ENCODE measurements at regions not wholly inside any gene's neighbourhood (a gene's known extent, or its start where the extent isn't known, plus 50 kb on each side); places are given as distances from the start of the nearest gene placed in this dataset.

DNA sequence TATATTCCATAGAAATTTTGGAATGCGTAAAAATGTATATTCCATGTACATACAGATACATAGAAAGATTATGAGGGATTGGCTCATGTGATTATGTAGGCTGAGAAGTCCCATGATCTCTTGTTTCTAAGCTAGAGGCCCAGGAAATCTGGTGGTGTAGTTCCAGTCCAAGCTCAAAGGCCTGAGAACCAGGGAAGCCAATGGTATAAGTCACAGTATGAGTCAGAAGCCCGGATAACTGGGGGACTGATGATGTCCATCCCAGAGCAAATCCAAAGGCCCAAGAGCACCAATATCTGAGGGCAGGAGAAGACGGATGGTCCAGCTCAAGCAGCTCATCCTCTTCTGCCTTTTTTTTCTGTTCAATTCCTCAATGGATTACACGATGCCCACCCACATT, 385.0 kb upstream of the KLHL29 start:
- Histone ChIP-seq H3K9ac (ENCODE audit: low read depth, low read length) (no peak overlapping the region), H3K4me3 (ENCODE audit: low read depth, low read length) (no peak overlapping the region), H3K27me3 (ENCODE audit: control insufficient read depth, insufficient read depth, low read length) (no peaks in the 10 kb centered on the region), H3K36me3 (ENCODE audit: control insufficient read depth, insufficient read depth, low read length) (no peaks in the 10 kb centered on the region), H3K9me3 (ENCODE audit: control insufficient read depth, insufficient read depth, low read length) (no peaks in the 10 kb centered on the region), H3K27ac (ENCODE audit: low read depth, low read length) (no peak overlapping the region), H3K4me1 (ENCODE audit: control insufficient read depth, insufficient read depth, low read length) (no peaks in the 10 kb centered on the region)

DNA sequence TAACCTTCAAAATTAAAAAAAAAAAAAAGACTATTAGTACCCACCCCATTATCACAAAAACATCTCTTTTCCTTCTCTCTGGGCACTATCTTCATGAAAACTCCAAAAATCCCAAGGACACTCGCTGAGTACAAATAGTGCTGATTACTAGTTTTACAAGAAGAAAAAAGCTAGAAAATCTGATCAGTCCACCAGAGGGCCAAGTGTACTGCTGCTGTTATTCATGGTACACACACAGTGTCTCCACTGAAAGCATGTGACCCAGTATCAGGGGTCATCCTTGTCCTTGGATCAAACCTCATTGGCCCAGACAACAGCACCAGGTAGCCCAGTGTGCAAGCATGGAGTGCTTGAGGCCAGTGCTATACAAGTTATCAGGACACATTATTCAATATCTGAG, 382.7 kb upstream of the KLHL29 start:
- no peaks in the 10 kb centered on the region for H3K36me3 ChIP-seq (ENCODE audit: control insufficient read depth, insufficient read depth, low read length)
- H3K4me3 ChIP-seq (ENCODE audit: low read depth, low read length), result no peak overlapping the region
- no peak overlapping the region for H3K27ac ChIP-seq (ENCODE audit: low read depth, low read length)
- no peaks in the 10 kb centered on the region for H3K4me1 ChIP-seq (ENCODE audit: control insufficient read depth, insufficient read depth, low read length)
- H3K9me3 ChIP-seq (ENCODE audit: control insufficient read depth, insufficient read depth, low read length), result no peaks in the 10 kb centered on the region
- H3K27me3 ChIP-seq (ENCODE audit: control insufficient read depth, insufficient read depth, low read length), result no peaks in the 10 kb centered on the region
- no peak overlapping the region for H3K9ac ChIP-seq (ENCODE audit: low read depth, low read length)

GRCh38 chr2:23005469-23005868, 379.5 kb upstream of the KLHL29 start:
- H3K4me1 ChIP-seq (ENCODE audit: control insufficient read depth, insufficient read depth, low read length), result no peaks in the 10 kb centered on the region
- H3K36me3 ChIP-seq (ENCODE audit: control insufficient read depth, insufficient read depth, low read length), result no peaks in the 10 kb centered on the region
- no peak overlapping the region for H3K9ac ChIP-seq (ENCODE audit: low read depth, low read length)
- H3K4me3 ChIP-seq (ENCODE audit: low read depth, low read length), result no peak overlapping the region
- no peaks in the 10 kb centered on the region for H3K9me3 ChIP-seq (ENCODE audit: control insufficient read depth, insufficient read depth, low read length)
- H3K27ac ChIP-seq (ENCODE audit: low read depth, low read length), result no peak overlapping the region
- no peaks in the 10 kb centered on the region for H3K27me3 ChIP-seq (ENCODE audit: control insufficient read depth, insufficient read depth, low read length)

- no peaks in the 10 kb centered on the region for H3K36me3 ChIP-seq (ENCODE audit: control insufficient read depth, insufficient read depth, low read length)
- H3K4me3 ChIP-seq (ENCODE audit: low read depth, low read length), result no peak overlapping the region
- no peak overlapping the region for H3K27ac ChIP-seq (ENCODE audit: low read depth, low read length)
- H3K27me3 ChIP-seq (ENCODE audit: control insufficient read depth, insufficient read depth, low read length), result no peaks in the 10 kb centered on the region
- H3K4me1 ChIP-seq (ENCODE audit: control insufficient read depth, insufficient read depth, low read length), result no peaks in the 10 kb centered on the region
- H3K9ac ChIP-seq (ENCODE audit: low read depth, low read length), result no peak overlapping the region
- no peaks in the 10 kb centered on the region for H3K9me3 ChIP-seq (ENCODE audit: control insufficient read depth, insufficient read depth, low read length)
Observed at GRCh38 chr2:23007631-23008235, 377.2 kb upstream of the KLHL29 start.

GRCh38 chr2:23008440-23008839, 376.5 kb upstream of the KLHL29 start:
- Histone ChIP-seq H3K4me3 (ENCODE audit: low read depth, low read length) (no peak overlapping the region), H3K4me1 (ENCODE audit: control insufficient read depth, insufficient read depth, low read length) (no peaks in the 10 kb centered on the region), H3K9ac (ENCODE audit: low read depth, low read length) (no peak overlapping the region), H3K36me3 (ENCODE audit: control insufficient read depth, insufficient read depth, low read length) (no peaks in the 10 kb centered on the region), H3K9me3 (ENCODE audit: control insufficient read depth, insufficient read depth, low read length) (no peaks in the 10 kb centered on the region), H3K27ac (ENCODE audit: low read depth, low read length) (no peak overlapping the region), H3K27me3 (ENCODE audit: control insufficient read depth, insufficient read depth, low read length) (no peaks in the 10 kb centered on the region)

DNA sequence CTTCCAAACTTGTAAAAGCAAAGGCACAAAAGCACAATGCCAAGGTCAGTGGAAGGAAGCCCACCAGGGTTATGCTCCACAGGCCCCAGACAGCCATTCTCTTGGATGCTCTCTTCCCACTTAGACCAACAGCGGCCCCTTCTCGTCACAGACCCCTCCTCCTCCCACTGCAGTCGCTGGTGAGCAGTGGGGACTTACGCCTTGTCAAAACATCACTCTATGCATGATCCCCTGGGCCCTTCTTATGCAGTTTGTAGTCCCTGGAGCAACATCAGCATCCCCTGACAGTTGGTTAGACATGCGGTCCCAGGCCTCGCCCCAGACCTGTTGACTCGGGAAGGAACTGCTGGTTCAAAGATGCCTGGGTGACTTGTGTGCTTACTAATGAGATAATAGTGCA, 376.0 kb upstream of the KLHL29 start:
- H3K36me3 ChIP-seq (ENCODE audit: control insufficient read depth, insufficient read depth, low read length), result no peaks in the 10 kb centered on the region
- no peaks in the 10 kb centered on the region for H3K4me1 ChIP-seq (ENCODE audit: control insufficient read depth, insufficient read depth, low read length)
- no peak overlapping the region for H3K9ac ChIP-seq (ENCODE audit: low read depth, low read length)
- H3K9me3 ChIP-seq (ENCODE audit: control insufficient read depth, insufficient read depth, low read length), result no peaks in the 10 kb centered on the region
- no peaks in the 10 kb centered on the region for H3K27me3 ChIP-seq (ENCODE audit: control insufficient read depth, insufficient read depth, low read length)
- H3K27ac ChIP-seq (ENCODE audit: low read depth, low read length), result no peak overlapping the region
- no peak overlapping the region for H3K4me3 ChIP-seq (ENCODE audit: low read depth, low read length)

- H3K9me3 ChIP-seq (ENCODE audit: control insufficient read depth, insufficient read depth, low read length), result no peaks in the 10 kb centered on the region
- no peaks in the 10 kb centered on the region for H3K36me3 ChIP-seq (ENCODE audit: control insufficient read depth, insufficient read depth, low read length)
- H3K27me3 ChIP-seq (ENCODE audit: control insufficient read depth, insufficient read depth, low read length), result no peaks in the 10 kb centered on the region
Observed at GRCh38 chr2:23009545-23010149, 375.3 kb upstream of the KLHL29 start.

GRCh38 chr2:23012499-23012898, 372.5 kb upstream of the KLHL29 start:
- no peaks in the 10 kb centered on the region for H3K36me3 ChIP-seq (ENCODE audit: control insufficient read depth, insufficient read depth, low read length)
- no peak overlapping the region for H3K9ac ChIP-seq (ENCODE audit: low read depth, low read length)
- H3K4me1 ChIP-seq (ENCODE audit: control insufficient read depth, insufficient read depth, low read length), result no peaks in the 10 kb centered on the region
- no peak overlapping the region for H3K27ac ChIP-seq (ENCODE audit: low read depth, low read length)
- no peaks in the 10 kb centered on the region for H3K9me3 ChIP-seq (ENCODE audit: control insufficient read depth, insufficient read depth, low read length)
- H3K4me3 ChIP-seq (ENCODE audit: low read depth, low read length), result no peak overlapping the region
- H3K27me3 ChIP-seq (ENCODE audit: control insufficient read depth, insufficient read depth, low read length), result no peaks in the 10 kb centered on the region

More at GRCh38 chr2:23009545-23010149, 375.3 kb upstream of the KLHL29 start:
- Histone ChIP-seq H3K9ac (ENCODE audit: low read depth, low read length) (no peak overlapping the region), H3K4me3 (ENCODE audit: low read depth, low read length) (no peak overlapping the region), H3K27ac (ENCODE audit: low read depth, low read length) (no peak overlapping the region), H3K4me1 (ENCODE audit: control insufficient read depth, insufficient read depth, low read length) (no peaks in the 10 kb centered on the region)

DNA sequence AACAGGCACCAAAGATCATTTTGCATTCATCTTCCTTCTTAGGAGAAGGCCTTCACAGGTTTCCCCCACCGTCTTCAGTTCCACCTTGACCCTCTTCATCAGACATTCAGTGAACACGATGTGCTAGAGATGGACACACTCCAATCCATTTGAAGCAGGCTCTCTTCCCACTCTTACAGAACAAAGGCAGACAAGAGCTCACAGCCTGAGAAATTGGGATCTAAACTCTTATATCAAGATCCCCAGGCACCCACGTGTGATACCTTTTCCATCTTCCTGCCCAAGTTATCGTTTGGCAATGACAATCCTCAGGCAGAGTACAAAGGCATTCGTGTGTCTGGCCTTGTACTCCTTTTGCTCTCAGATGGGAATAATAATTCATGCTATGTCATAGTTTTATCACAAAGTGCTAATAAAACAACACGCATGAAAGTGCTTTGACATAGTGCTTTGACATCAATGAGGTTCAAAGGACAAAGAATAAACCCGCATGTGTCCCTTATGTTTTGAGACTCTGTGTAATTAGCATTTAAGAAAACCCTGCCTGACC, 369.3 kb upstream of the KLHL29 start:
- Histone ChIP-seq H3K27me3 (ENCODE audit: control insufficient read depth, insufficient read depth, low read length) (no peaks in the 10 kb centered on the region), H3K4me1 (ENCODE audit: control insufficient read depth, insufficient read depth, low read length) (no peaks in the 10 kb centered on the region), H3K9me3 (ENCODE audit: control insufficient read depth, insufficient read depth, low read length) (no peaks in the 10 kb centered on the region), H3K27ac (ENCODE audit: low read depth, low read length) (no peak overlapping the region), H3K36me3 (ENCODE audit: control insufficient read depth, insufficient read depth, low read length) (no peaks in the 10 kb centered on the region), H3K4me3 (ENCODE audit: low read depth, low read length) (no peak overlapping the region), H3K9ac (ENCODE audit: low read depth, low read length) (no peak overlapping the region)

DNA sequence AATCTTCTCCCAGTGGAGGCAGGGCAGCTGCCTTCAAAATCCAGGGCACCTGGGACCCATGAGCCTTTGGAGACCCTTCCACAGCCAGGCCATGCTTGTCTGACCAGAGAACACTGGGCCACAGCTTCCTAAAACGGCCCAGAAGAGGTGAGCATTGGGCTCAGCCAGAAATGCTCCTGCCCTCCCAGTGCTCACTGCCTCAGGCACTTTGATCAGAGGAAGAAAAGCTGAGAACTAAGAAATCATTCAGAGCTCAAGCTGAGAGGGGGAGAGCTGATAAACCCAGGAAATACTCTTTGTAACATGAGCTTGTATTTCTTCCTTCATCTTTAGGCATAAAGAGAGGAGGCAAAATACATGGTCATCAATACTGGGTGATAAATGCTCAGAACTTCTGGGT, 365.5 kb upstream of the KLHL29 start:
- Histone ChIP-seq H3K4me1 (ENCODE audit: control insufficient read depth, insufficient read depth, low read length) (no peaks in the 10 kb centered on the region), H3K9ac (ENCODE audit: low read depth, low read length) (no peak overlapping the region), H3K4me3 (ENCODE audit: low read depth, low read length) (no peak overlapping the region), H3K27ac (ENCODE audit: low read depth, low read length) (no peak overlapping the region), H3K9me3 (ENCODE audit: control insufficient read depth, insufficient read depth, low read length) (no peaks in the 10 kb centered on the region), H3K27me3 (ENCODE audit: control insufficient read depth, insufficient read depth, low read length) (no peaks in the 10 kb centered on the region), H3K36me3 (ENCODE audit: control insufficient read depth, insufficient read depth, low read length) (no peaks in the 10 kb centered on the region)

GRCh38 chr2:23020659-23021058, 364.3 kb upstream of the KLHL29 start:
- Histone ChIP-seq H3K9ac (ENCODE audit: low read depth, low read length) (no peak overlapping the region), H3K36me3 (ENCODE audit: control insufficient read depth, insufficient read depth, low read length) (no peaks in the 10 kb centered on the region), H3K27ac (ENCODE audit: low read depth, low read length) (no peak overlapping the region), H3K27me3 (ENCODE audit: control insufficient read depth, insufficient read depth, low read length) (no peaks in the 10 kb centered on the region), H3K9me3 (ENCODE audit: control insufficient read depth, insufficient read depth, low read length) (no peaks in the 10 kb centered on the region), H3K4me1 (ENCODE audit: control insufficient read depth, insufficient read depth, low read length) (no peaks in the 10 kb centered on the region), H3K4me3 (ENCODE audit: low read depth, low read length) (no peak overlapping the region)

All from HUES48 (cell line).